Effector memory CD4-positive, alpha-beta T cell (primary cell): ENCODE measurements at regions not wholly inside any gene's neighbourhood (a gene's known extent, or its start where the extent isn't known, plus 50 kb on each side); places are given as distances from the start of the nearest gene placed in this dataset.

ENCODE experiments used
- DNase-seq, 3 donors: peaks; one replicate each; pipeline ENCODE4 v3.0.0-alpha.2; 2020
- H3K27ac ChIP-seq: 2 replicates; pipeline ENCODE4 v1.7.0; 2013; ENCODE audit warnings: mild to moderate bottlenecking, low read length, moderate library complexity; ENCODE audit not compliant: insufficient read depth, poor library complexity, severe bottlenecking
- H3K27me3 ChIP-seq: replicated peaks from 2 replicates; pipeline ENCODE4 v1.7.0; 2013; ENCODE audit warnings: mild to moderate bottlenecking, low read length; ENCODE audit not compliant: insufficient read depth, control insufficient read depth, poor library complexity, severe bottlenecking
- H3K36me3 ChIP-seq: 2 replicates; pipeline ENCODE4 v1.7.0; 2013; ENCODE audit warnings: mild to moderate bottlenecking, low read length, moderate library complexity; ENCODE audit not compliant: control insufficient read depth, insufficient read depth
- H3K4me1 ChIP-seq: 2 replicates; pipeline ENCODE4 v1.7.0; 2013; ENCODE audit warnings: low read length, mild to moderate bottlenecking; ENCODE audit not compliant: control insufficient read depth, insufficient read depth, poor library complexity, severe bottlenecking
- H3K4me3 ChIP-seq: 2 replicates; pipeline ENCODE4 v1.7.0; 2013; ENCODE audit warnings: low read length, low read depth, mild to moderate bottlenecking; ENCODE audit not compliant: insufficient read depth, poor library complexity, severe bottlenecking
- H3K9me3 ChIP-seq: 2 replicates; pipeline ENCODE4 v1.7.0; 2013; ENCODE audit warnings: mild to moderate bottlenecking, low read length, moderate library complexity; ENCODE audit not compliant: control insufficient read depth

- DNase-seq = no peak
- H3K36me3 ChIP-seq = no peaks in the 10 kb centered on the region
Observed at GRCh38 chr3:22621205-22621809, 581.8 kb upstream of the UBE2E2 start.

DNA sequence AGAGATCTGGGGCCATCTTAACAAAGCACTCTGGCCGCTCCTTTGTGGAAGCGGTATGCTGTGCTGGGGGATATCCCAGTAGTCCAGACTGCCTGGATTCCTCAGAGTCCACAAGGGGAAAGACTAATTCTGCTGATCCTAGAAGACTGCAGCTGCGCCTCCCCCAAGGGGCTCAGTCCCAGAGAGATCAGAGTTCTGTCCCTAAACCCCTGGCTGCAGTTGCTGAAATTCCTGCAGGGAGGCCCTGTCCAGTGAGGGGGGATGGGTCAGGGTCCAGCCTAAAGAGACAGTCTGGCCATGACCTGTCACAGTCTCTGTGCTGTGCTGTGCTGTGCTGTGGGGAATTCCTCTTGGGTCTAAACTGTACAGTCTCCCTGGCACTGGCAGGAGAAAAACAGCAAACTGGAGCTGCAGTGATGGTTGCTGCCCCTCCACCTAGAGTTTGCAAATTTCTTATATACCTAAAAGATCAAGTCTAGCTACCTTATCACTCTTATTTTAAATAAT lies 575.1 kb upstream of the UBE2E2 start:
- H3K36me3 ChIP-seq = no peaks in the 10 kb centered on the region
- no peak for DNase-seq
- H3K27ac ChIP-seq = no peak overlapping the region
- H3K27me3 ChIP-seq = no peaks in the 10 kb centered on the region
- H3K4me1 ChIP-seq = no peaks in the 10 kb centered on the region
- H3K4me3 ChIP-seq = no peak overlapping the region
- no peaks in the 10 kb centered on the region for H3K9me3 ChIP-seq

More at GRCh38 chr3:22621205-22621809, 581.8 kb upstream of the UBE2E2 start:
- H3K4me1 ChIP-seq = no peaks in the 10 kb centered on the region
- no peaks in the 10 kb centered on the region for H3K27me3 ChIP-seq
- H3K9me3 ChIP-seq = no peaks in the 10 kb centered on the region
- no peak overlapping the region for H3K27ac ChIP-seq
- no peak overlapping the region for H3K4me3 ChIP-seq

DNA sequence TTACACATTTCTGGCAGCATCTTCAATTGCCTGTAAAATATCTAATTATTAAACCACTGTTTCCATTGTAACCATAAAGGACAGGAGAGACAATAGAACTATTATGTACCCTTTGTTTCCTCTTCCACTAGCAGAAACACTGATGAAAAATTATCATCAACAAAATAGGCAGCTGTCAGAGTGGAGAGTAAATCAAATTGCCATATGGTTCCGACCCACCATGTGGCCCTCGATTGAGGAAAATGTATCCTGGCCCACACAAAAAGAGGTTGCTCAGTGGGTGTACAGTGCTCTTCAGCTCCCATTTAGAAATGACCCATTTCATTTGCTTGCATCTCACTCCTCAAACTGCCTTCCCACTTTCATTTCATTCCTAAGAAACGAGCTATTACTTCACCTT lies 570.6 kb upstream of the UBE2E2 start:
- no peaks in the 10 kb centered on the region for H3K4me1 ChIP-seq
- no peaks in the 10 kb centered on the region for H3K36me3 ChIP-seq
- no peak for DNase-seq
- no peaks in the 10 kb centered on the region for H3K9me3 ChIP-seq
- H3K27me3 ChIP-seq = no peaks in the 10 kb centered on the region
- no peak overlapping the region for H3K4me3 ChIP-seq
- no peak overlapping the region for H3K27ac ChIP-seq

DNA sequence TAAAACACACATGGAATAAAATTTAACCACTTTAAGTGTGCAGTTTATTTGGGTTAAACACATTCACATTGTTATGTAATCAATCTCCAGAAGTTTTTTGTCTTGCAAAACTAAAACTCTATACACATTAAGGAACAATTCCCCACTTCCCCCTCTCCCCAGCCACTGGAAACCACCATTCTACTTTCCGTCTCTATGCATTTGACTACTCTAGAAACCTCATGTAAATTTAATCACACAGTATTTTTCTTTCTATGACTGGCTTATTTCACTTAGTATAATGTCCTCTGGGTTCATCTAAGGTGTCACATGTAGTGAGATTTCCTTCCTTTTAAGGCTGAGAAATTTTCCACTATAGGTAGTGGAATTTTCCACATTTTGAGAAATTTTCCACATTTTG lies 568.7 kb upstream of the UBE2E2 start:
- no peak for DNase-seq
- H3K4me1 ChIP-seq = no peaks in the 10 kb centered on the region
- H3K36me3 ChIP-seq = no peaks in the 10 kb centered on the region
- no peak overlapping the region for H3K4me3 ChIP-seq
- H3K27ac ChIP-seq = no peak overlapping the region
- no peaks in the 10 kb centered on the region for H3K27me3 ChIP-seq
- H3K9me3 ChIP-seq = no peaks in the 10 kb centered on the region

DNA sequence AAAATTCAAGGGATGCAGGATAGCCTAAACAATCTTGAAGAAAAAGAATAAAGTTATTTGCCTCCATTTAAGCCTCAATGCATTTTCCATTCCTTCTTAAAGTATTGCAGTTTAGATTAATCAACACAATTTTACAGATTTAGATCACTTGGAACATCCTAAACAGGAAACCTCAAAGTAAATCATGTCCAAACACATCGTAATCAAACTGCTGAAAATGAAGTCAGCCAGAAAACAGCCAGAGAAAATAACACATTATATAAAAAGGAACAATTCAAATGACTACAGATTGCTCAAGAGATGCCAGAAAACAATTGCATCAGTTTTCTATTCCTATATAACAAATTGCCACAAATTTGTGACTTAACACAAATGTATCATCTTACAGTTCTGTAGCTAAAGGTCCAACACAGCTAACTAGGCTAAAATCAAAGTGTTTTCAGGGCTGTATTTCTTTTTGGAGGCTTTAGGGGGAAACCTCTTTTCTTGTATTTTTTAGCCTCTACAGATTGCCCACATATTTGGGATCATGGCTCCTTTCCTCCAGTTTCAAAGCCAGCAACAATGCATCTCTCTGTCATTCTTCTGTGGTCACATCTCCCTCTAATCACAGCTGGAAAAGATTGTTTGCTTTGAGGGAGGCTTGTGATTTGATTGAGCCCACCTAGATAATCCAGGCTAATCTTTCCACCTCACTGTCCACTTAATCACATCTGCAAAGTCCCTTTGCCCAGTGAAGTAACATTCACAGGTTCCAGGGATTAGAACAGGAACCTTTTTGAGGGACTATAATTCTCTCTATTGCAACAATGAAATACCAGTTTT lies 543.3 kb upstream of the UBE2E2 start:
- Histone ChIP-seq H3K36me3 (no peaks in the 10 kb centered on the region), H3K4me1 (no peaks in the 10 kb centered on the region), H3K27me3 (no peaks in the 10 kb centered on the region), H3K4me3 (no peak overlapping the region), H3K9me3 (no peaks in the 10 kb centered on the region), H3K27ac (no peak overlapping the region)
- no peak for DNase-seq

DNA sequence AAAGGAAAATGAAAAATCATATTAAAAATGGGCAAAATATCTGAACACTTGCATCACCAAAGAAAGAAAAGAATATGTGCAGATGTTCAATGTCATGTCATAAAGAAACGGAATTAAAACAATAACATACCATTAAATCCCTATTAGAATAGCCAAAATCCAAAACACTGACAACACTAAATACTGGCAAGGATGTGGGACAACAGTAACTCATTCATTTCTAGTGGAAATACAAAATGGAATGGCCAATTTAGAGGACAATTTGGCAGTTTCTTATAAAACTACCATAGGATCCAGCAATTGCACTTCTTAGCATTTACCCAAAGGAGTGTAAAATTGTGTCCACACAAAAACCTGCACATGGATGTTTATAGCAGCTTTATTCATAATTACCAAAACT lies 542.5 kb upstream of the UBE2E2 start:
- no peaks in the 10 kb centered on the region for H3K27me3 ChIP-seq
- no peaks in the 10 kb centered on the region for H3K4me1 ChIP-seq
- DNase-seq = no peak
- H3K4me3 ChIP-seq = no peak overlapping the region
- H3K9me3 ChIP-seq = no peaks in the 10 kb centered on the region
- H3K27ac ChIP-seq = no peak overlapping the region
- no peaks in the 10 kb centered on the region for H3K36me3 ChIP-seq

GRCh38 chr3:22661121-22661700 lies 541.9 kb upstream of the UBE2E2 start:
- H3K27ac ChIP-seq = no peak overlapping the region
- H3K4me1 ChIP-seq = no peaks in the 10 kb centered on the region
- no peak overlapping the region for H3K4me3 ChIP-seq
- no peaks in the 10 kb centered on the region for H3K9me3 ChIP-seq
- H3K36me3 ChIP-seq = no peaks in the 10 kb centered on the region
- DNase-seq = no peak
- H3K27me3 ChIP-seq = no peaks in the 10 kb centered on the region

- Histone ChIP-seq H3K27me3 (no peaks in the 10 kb centered on the region), H3K4me1 (no peaks in the 10 kb centered on the region)
Observed at GRCh38 chr3:22665528-22665927, 537.6 kb upstream of the UBE2E2 start.

DNA sequence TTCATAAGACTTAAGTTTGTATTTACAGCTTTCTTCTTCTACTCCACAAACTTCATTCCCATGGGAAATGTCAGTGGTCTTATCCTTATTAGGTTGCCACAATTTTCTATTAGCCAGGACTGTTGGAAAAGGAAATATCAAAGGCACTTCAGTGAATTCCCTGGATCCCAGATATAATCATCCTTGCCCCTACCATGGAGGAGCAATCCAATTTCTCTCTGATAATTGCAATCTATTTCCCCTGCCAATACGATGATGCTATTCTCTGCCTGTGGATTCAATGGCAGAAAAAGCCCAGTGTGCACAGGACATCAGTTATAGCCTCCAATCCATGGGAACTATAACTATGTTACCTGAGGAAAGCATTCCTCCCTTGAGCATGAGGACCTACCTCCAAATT lies 536.4 kb upstream of the UBE2E2 start:
- no peak overlapping the region for H3K27ac ChIP-seq
- H3K4me3 ChIP-seq = no peak overlapping the region
- no peaks in the 10 kb centered on the region for H3K9me3 ChIP-seq
- H3K4me1 ChIP-seq = no peaks in the 10 kb centered on the region
- H3K36me3 ChIP-seq = no peaks in the 10 kb centered on the region
- no peak for DNase-seq
- no peaks in the 10 kb centered on the region for H3K27me3 ChIP-seq

More at GRCh38 chr3:22665528-22665927, 537.6 kb upstream of the UBE2E2 start:
- Histone ChIP-seq H3K27ac (no peak overlapping the region), H3K36me3 (no peaks in the 10 kb centered on the region), H3K9me3 (no peaks in the 10 kb centered on the region), H3K4me3 (no peak overlapping the region)
- DNase-seq = no peak

GRCh38 chr3:22671848-22672247 lies 531.3 kb upstream of the UBE2E2 start:
- no peaks in the 10 kb centered on the region for H3K9me3 ChIP-seq
- H3K4me1 ChIP-seq = no peaks in the 10 kb centered on the region
- no peaks in the 10 kb centered on the region for H3K36me3 ChIP-seq
- H3K27ac ChIP-seq = no peak overlapping the region
- H3K4me3 ChIP-seq = no peak overlapping the region
- DNase-seq = no peak
- H3K27me3 ChIP-seq = no peaks in the 10 kb centered on the region
